Neural cell (in vitro differentiated cells): ENCODE measurements at regions not wholly inside any gene's neighbourhood (a gene's known extent, or its start where the extent isn't known, plus 50 kb on each side); places are given as distances from the start of the nearest gene placed in this dataset.

ENCODE experiments used
- H2AFZ ChIP-seq: fragments of 200-600, 300-800 bp; sonication (generic), shearing (Covaris generic); 2 replicates; pipeline ENCODE4 v1.6.0; 2014; ENCODE audit warnings: low read depth, mild to moderate bottlenecking, antibody characterized with exemption, low read length, moderate library complexity
- H3F3A ChIP-seq: fragments of 200-600 bp; shearing (Covaris generic); 2 replicates; pipeline ENCODE4 v1.6.1; 2016; ENCODE audit warnings: mild to moderate bottlenecking, moderate library complexity, mixed read lengths, antibody characterized with exemption, low read length; ENCODE audit not compliant: insufficient read depth, poor library complexity, severe bottlenecking
- H3K27ac ChIP-seq: fragments of 200-600, 300-800 bp; sonication (generic), shearing (Covaris generic); 2 replicates; pipeline ENCODE4 v1.5.1; 2014; ENCODE audit warnings: mild to moderate bottlenecking, low read length, moderate library complexity
- H3K27me3 ChIP-seq: fragments of 300-800, 200-600 bp; sonication (generic), shearing (Covaris generic); 2 replicates; pipeline ENCODE4 v1.6.0; 2014; ENCODE audit warnings: mild to moderate bottlenecking, low read depth, low read length, moderate library complexity; ENCODE audit not compliant: insufficient read depth
- H3K36me3 ChIP-seq: fragments of 300-800, 200-600 bp; sonication (generic), shearing (Covaris generic); 2 replicates; pipeline ENCODE4 v1.5.1; 2014; ENCODE audit warnings: mild to moderate bottlenecking, antibody characterized with exemption, low read length, moderate library complexity; ENCODE audit not compliant: insufficient read depth
- H3K4me2 ChIP-seq: fragments of 300-800, 200-600 bp; sonication (generic), shearing (Covaris generic); 2 replicates; pipeline ENCODE4 v1.6.0; 2014; ENCODE audit warnings: mild to moderate bottlenecking, low read length
- H3K4me3 ChIP-seq: fragments of 300-800, 200-600 bp; sonication (generic), shearing (Covaris generic); 2 replicates; pipeline ENCODE4 v1.5.1; 2014; ENCODE audit warnings: mild to moderate bottlenecking, low read length, moderate library complexity
- H3K79me2 ChIP-seq: fragments of 200-600 bp; shearing (Covaris generic); replicated peaks from 2 replicates; pipeline ENCODE4 v1.6.0; 2014; ENCODE audit warnings: mild to moderate bottlenecking, low read length, moderate library complexity; ENCODE audit not compliant: insufficient read depth
- H3K9ac ChIP-seq: fragments of 300-800, 200-600 bp; sonication (generic), shearing (Covaris generic); 2 replicates; pipeline ENCODE4 v1.6.1; 2016; ENCODE audit warnings: mild to moderate bottlenecking, low read length, mixed read lengths
- H3K9me2 ChIP-seq: fragments of 200-600 bp; shearing (Covaris generic); 2 replicates; pipeline ENCODE4 v1.6.1; 2016; ENCODE audit warnings: mild to moderate bottlenecking, low read length, mixed read lengths; ENCODE audit not compliant: insufficient read depth
- H3K9me3 ChIP-seq: fragments of 200-600, 300-800 bp; sonication (generic), shearing (Covaris generic); 2 replicates; pipeline ENCODE4 v1.6.1; 2016; ENCODE audit warnings: mild to moderate bottlenecking, mixed run types, low read length, moderate library complexity, mixed read lengths
- H4K20me1 ChIP-seq: fragments of 200-600 bp; shearing (Covaris generic); 2 replicates; pipeline ENCODE4 v1.6.1; 2016; ENCODE audit warnings: mild to moderate bottlenecking, mixed run types; ENCODE audit not compliant: insufficient read depth
- EP300 ChIP-seq: fragments of 450-650 bp; conservative IDR thresholded peaks from 2 replicates; pipeline ENCODE4 v1.6.1; 2014; ENCODE audit warnings: antibody characterized with exemption, mild to moderate bottlenecking, moderate library complexity; ENCODE audit not compliant: poor library complexity, severe bottlenecking
- EZH2 ChIP-seq: fragments of 200-600, 300-800 bp; shearing (Covaris generic), sonication (generic); IDR thresholded peaks from 2 replicates; pipeline ENCODE4 v1.6.1; 2014; ENCODE audit warnings: antibody characterized with exemption, low read length, borderline replicate concordance, mild to moderate bottlenecking; ENCODE audit not compliant: insufficient read depth, poor library complexity, severe bottlenecking
- MXI1 ChIP-seq: fragments of 450-650 bp; conservative IDR thresholded peaks from 2 replicates; pipeline ENCODE4 v1.6.1; 2014; ENCODE audit warnings: antibody characterized with exemption, mild to moderate bottlenecking; ENCODE audit not compliant: poor library complexity, severe bottlenecking
- POLR2AphosphoS5 ChIP-seq: IDR thresholded peaks from 2 replicates; pipeline ENCODE4 v1.6.1; 2012
- RAD21 ChIP-seq: fragments of 450-650 bp; conservative IDR thresholded peaks from 2 replicates; pipeline ENCODE4 v1.6.1; 2014; ENCODE audit warnings: antibody characterized with exemption, mild to moderate bottlenecking, moderate library complexity
- SMC3 ChIP-seq: fragments of 450-650 bp; conservative IDR thresholded peaks from 2 replicates; pipeline ENCODE4 v1.6.1; 2014; ENCODE audit warnings: antibody characterized with exemption, mild to moderate bottlenecking, moderate library complexity; ENCODE audit not compliant: poor library complexity
- TAF1 ChIP-seq: IDR thresholded peaks from 2 replicates; pipeline ENCODE4 v1.6.1; 2012; ENCODE audit warnings: low read depth
- TF ChIP-seq, protein P1 (sequence below): fragments of 450-650 bp; IDR thresholded peaks from 2 replicates; pipeline ENCODE4 v1.5.1; 2014; ENCODE audit warnings: antibody characterized with exemption, mild to moderate bottlenecking, moderate library complexity; ENCODE audit not compliant: poor library complexity, severe bottlenecking
- TF ChIP-seq, protein P2 (sequence below): IDR thresholded peaks from 2 replicates; pipeline ENCODE4 v1.6.1; 2012; ENCODE audit warnings: borderline replicate concordance

DNA sequence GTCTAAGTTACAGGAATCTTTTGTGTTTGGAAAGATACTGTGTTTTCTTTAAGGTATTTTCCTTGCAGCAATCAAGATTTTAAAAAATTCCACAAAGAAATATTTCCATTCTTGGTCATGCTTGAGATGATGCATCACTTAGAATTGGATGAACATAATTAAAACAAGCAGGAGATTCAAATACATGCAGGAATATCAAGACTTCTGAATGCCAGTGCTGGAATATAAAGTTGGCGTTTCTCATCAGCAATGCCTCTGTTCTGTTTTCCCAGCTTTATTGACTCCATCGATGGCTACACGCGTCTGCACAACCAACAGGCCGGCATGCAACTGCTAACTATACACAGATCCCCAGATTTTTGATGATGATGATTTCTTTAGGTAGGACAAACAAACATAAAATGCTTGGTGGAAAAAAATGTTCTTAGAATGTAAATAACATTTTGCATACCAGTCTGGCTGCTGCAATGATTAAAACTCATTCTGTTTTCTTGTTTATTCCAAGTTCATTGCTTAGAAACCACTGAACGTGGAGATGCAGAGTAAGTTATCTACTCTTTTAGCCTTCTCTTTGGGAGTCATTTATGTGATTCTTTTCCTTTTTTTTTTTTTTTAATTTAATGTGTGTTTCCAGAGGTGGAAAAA lies 91.3 kb upstream of the FAM171A1 start:
- Histone ChIP-seq H2AFZ (no peak overlapping the region), H3K27ac (no peak overlapping the region), H3K27me3 (no peaks in the 10 kb centered on the region), H3K79me2 (no peaks in the 10 kb centered on the region), H3K36me3 (no peaks in the 10 kb centered on the region), H3K9ac (no peak overlapping the region), H3K4me3 (no peak overlapping the region), H3K9me3 (no peaks in the 10 kb centered on the region), H3F3A (no peaks in the 10 kb centered on the region), H3K9me2 (no peaks in the 10 kb centered on the region), H4K20me1 (no peaks in the 10 kb centered on the region), H3K4me2 (no peak overlapping the region)
- no peak for TF ChIP-seq EP300
- no peak for TF ChIP-seq RAD21
- TF ChIP-seq, protein P1, sequence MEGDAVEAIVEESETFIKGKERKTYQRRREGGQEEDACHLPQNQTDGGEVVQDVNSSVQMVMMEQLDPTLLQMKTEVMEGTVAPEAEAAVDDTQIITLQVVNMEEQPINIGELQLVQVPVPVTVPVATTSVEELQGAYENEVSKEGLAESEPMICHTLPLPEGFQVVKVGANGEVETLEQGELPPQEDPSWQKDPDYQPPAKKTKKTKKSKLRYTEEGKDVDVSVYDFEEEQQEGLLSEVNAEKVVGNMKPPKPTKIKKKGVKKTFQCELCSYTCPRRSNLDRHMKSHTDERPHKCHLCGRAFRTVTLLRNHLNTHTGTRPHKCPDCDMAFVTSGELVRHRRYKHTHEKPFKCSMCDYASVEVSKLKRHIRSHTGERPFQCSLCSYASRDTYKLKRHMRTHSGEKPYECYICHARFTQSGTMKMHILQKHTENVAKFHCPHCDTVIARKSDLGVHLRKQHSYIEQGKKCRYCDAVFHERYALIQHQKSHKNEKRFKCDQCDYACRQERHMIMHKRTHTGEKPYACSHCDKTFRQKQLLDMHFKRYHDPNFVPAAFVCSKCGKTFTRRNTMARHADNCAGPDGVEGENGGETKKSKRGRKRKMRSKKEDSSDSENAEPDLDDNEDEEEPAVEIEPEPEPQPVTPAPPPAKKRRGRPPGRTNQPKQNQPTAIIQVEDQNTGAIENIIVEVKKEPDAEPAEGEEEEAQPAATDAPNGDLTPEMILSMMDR, result no peak
- TF ChIP-seq EZH2, result no peak
- TF ChIP-seq MXI1, result no peak
- no peak for TF ChIP-seq SMC3
- TF ChIP-seq, protein P2, sequence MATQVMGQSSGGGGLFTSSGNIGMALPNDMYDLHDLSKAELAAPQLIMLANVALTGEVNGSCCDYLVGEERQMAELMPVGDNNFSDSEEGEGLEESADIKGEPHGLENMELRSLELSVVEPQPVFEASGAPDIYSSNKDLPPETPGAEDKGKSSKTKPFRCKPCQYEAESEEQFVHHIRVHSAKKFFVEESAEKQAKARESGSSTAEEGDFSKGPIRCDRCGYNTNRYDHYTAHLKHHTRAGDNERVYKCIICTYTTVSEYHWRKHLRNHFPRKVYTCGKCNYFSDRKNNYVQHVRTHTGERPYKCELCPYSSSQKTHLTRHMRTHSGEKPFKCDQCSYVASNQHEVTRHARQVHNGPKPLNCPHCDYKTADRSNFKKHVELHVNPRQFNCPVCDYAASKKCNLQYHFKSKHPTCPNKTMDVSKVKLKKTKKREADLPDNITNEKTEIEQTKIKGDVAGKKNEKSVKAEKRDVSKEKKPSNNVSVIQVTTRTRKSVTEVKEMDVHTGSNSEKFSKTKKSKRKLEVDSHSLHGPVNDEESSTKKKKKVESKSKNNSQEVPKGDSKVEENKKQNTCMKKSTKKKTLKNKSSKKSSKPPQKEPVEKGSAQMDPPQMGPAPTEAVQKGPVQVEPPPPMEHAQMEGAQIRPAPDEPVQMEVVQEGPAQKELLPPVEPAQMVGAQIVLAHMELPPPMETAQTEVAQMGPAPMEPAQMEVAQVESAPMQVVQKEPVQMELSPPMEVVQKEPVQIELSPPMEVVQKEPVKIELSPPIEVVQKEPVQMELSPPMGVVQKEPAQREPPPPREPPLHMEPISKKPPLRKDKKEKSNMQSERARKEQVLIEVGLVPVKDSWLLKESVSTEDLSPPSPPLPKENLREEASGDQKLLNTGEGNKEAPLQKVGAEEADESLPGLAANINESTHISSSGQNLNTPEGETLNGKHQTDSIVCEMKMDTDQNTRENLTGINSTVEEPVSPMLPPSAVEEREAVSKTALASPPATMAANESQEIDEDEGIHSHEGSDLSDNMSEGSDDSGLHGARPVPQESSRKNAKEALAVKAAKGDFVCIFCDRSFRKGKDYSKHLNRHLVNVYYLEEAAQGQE, result no peak
- TF ChIP-seq POLR2AphosphoS5, result no peak
- TF ChIP-seq TAF1, result no peak

DNA sequence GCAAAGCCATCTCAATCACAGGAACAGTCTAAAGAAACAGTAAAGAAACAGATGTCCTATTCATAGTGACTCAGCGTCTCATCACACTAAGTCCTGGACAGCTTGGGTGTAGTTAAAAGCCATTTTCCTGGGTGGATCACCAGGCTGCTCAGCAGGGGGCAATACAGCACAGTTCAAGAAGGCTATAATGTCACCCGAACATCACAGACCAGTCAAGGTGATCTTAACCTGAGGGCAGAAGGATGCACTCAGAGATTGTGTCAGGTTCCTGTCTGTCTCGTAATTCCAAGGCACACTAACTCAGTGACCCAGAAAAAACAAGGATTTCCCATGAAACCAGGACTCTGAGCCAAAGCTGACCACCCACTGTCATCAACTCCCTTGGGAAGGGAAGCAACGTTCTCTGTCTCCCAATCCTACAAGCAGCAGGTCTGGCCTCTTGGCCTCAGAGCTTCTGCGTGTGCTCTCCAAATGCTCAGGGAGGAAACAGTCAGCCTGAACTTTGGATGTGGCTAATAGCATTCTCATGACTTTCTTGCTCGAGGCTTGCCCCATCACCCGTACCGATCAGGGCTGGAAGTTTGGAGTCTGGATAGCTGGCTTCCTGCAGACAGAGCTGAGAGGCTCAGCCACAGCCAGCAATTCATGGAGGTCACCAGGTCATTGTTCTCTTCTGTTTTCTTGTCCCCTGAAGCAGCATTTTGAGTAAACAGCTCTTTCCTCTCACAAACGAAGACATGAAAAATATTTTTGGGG lies 90.4 kb upstream of the FAM171A1 start:
- Histone ChIP-seq H3K4me2 (no peak overlapping the region), H4K20me1 (no peaks in the 10 kb centered on the region), H2AFZ (no peak overlapping the region)

More for the DNA sequence above, 90.4 kb upstream of the FAM171A1 start:
- Histone ChIP-seq H3K9me2 (no peaks in the 10 kb centered on the region), H3K36me3 (no peaks in the 10 kb centered on the region), H3K4me3 (no peak overlapping the region), H3K9me3 (no peaks in the 10 kb centered on the region), H3F3A (no peaks in the 10 kb centered on the region), H3K9ac (no peak overlapping the region), H3K27ac (no peak overlapping the region), H3K79me2 (no peaks in the 10 kb centered on the region), H3K27me3 (no peaks in the 10 kb centered on the region)
- TF ChIP-seq EP300, result no peak
- TF ChIP-seq EZH2, result no peak
- TF ChIP-seq POLR2AphosphoS5, result no peak
- TF ChIP-seq RAD21, result no peak
- TF ChIP-seq, protein P2, result no peak
- no peak for TF ChIP-seq MXI1
- no peak for TF ChIP-seq TAF1
- TF ChIP-seq, protein P1, result no peak
- no peak for TF ChIP-seq SMC3
